SK-N-SH (cell line): ENCODE measurements at regions not wholly inside any gene's neighbourhood (a gene's known extent, or its start where the extent isn't known, plus 50 kb on each side); places are given as distances from the start of the nearest gene placed in this dataset.

ENCODE experiments used
- CTCF ChIA-PET: fragments of 300-600, 350-600 bp; formaldehyde crosslinking; extraction: SDS; loops from one replicate; lab custom pipeline; 2021; lab: Yijun Ruan, JAX
- POLR2A ChIA-PET: fragments of 350-600 bp; sonication (Branson Sonifier 250); formaldehyde crosslinking; extraction: SDS; loops from one replicate; lab custom pipeline; 2020; ENCODE audit warnings: antibody characterized with exemption, inconsistent platforms; lab: Yijun Ruan, JAX
- DNase-seq: peaks from one replicate; pipeline ENCODE4 v3.0.0; 2012
- H2AFZ ChIP-seq: fragments of 200-600 bp; sonication (generic); 2 replicates; pipeline ENCODE4 v1.8.1; 2016; ENCODE audit warnings: antibody characterized with exemption, mild to moderate bottlenecking, low read depth
- H3F3A ChIP-seq: fragments of 200-600 bp; sonication (generic); replicated peaks from 2 replicates; pipeline ENCODE3; 2016; ENCODE audit warnings: antibody characterized with exemption, mild to moderate bottlenecking; ENCODE audit not compliant: insufficient read depth
- H3K27ac ChIP-seq, 2 experiments: fragments of 200-500 bp in 1 of 2; fragments of 200-600 bp in 1 of 2; sonication (Bioruptor generic) in 1 of 2; sonication (generic), shearing (Covaris generic) in 1 of 2; 2 replicates each; pipeline versions ENCODE4 v1.5.1 to v1.6.1; 2014 to 2016; ENCODE audit warnings: low read depth in 2 of 2, inconsistent platforms in 1 of 2, low read length in 1 of 2, mild to moderate bottlenecking in 1 of 2, mixed read lengths in 1 of 2
- H3K27me3 ChIP-seq: fragments of 200-600 bp; sonication (generic), shearing (Covaris generic); 2 replicates; pipeline ENCODE4 v1.6.1; 2016; ENCODE audit warnings: mixed run types; ENCODE audit not compliant: insufficient read depth
- H3K36me3 ChIP-seq, 2 experiments: fragments of 200-500 bp in 1 of 2; fragments of 200-600 bp in 1 of 2; sonication (Bioruptor generic) in 1 of 2; sonication (generic) in 1 of 2; replicated peaks in 1 of 2; 2 replicates each; pipeline versions ENCODE3 to v1.5.1; 2014 to 2016; ENCODE audit warnings: low read length in 1 of 2, mild to moderate bottlenecking in 1 of 2; ENCODE audit not compliant: insufficient read depth in 2 of 2, control insufficient read depth in 1 of 2
- H3K4me1 ChIP-seq, 2 experiments: fragments of 200-500 bp in 1 of 2; fragments of 200-600 bp in 1 of 2; sonication (Bioruptor generic) in 1 of 2; sonication (generic), shearing (Covaris generic) in 1 of 2; 2 replicates each; pipeline versions ENCODE4 v1.5.1 to v1.6.1; 2014 to 2016; ENCODE audit warnings: low read depth in 1 of 2, low read length in 1 of 2, mixed run types in 1 of 2; ENCODE audit not compliant: insufficient read depth in 2 of 2, control insufficient read depth in 1 of 2
- H3K4me2 ChIP-seq: fragments of 200-600 bp; sonication (generic), shearing (Covaris generic); 2 replicates; pipeline ENCODE4 v1.6.1; 2017; ENCODE audit warnings: mixed run types
- H3K4me3 ChIP-seq, 2 experiments: fragments of 200-500 bp in 1 of 2; fragments of 200-600 bp in 1 of 2; sonication (Bioruptor generic) in 1 of 2; sonication (generic), shearing (Covaris generic) in 1 of 2; 2 replicates each; pipeline versions ENCODE4 v1.5.1 to v1.8.1; 2014 to 2016; ENCODE audit warnings: low read depth in 2 of 2, inconsistent platforms in 1 of 2, low read length in 1 of 2, mild to moderate bottlenecking in 1 of 2, mixed read lengths in 1 of 2, moderate library complexity in 1 of 2
- H3K79me2 ChIP-seq: fragments of 200-600 bp; sonication (generic); 2 replicates; pipeline ENCODE4 v1.8.1; 2017; ENCODE audit warnings: mild to moderate bottlenecking; ENCODE audit not compliant: insufficient read depth
- H3K9ac ChIP-seq: fragments of 200-600 bp; sonication (generic); 2 replicates; pipeline ENCODE4 v1.6.1; 2017; ENCODE audit warnings: mixed run types
- H3K9me2 ChIP-seq: fragments of 200-600 bp; sonication (generic); 2 replicates; pipeline ENCODE4 v1.6.1; 2017; ENCODE audit warnings: mixed run types
- H3K9me3 ChIP-seq: fragments of 200-600 bp; sonication (generic); 2 replicates; pipeline ENCODE4 v1.6.1; 2017; ENCODE audit warnings: mixed run types, mild to moderate bottlenecking, moderate library complexity
- H4K20me1 ChIP-seq: fragments of 200-600 bp; sonication (generic); 2 replicates; pipeline ENCODE4 v1.6.1; 2017; ENCODE audit warnings: mild to moderate bottlenecking, mixed run types; ENCODE audit not compliant: insufficient read depth
- EP300 ChIP-seq, 2 experiments: IDR thresholded peaks; 2 replicates each; pipeline versions ENCODE4 v1.4.0 to v1.6.1; 2012; ENCODE audit warnings: borderline replicate concordance in 1 of 2, low read depth in 1 of 2, low read length in 1 of 2
- GATA2 ChIP-seq: sonication (generic); formaldehyde crosslinking; IDR thresholded peaks from 2 replicates; pipeline ENCODE4 v1.5.0; 2020; ENCODE audit warnings: mild to moderate bottlenecking, missing genetic modification reagents
- MXI1 ChIP-seq: IDR thresholded peaks from 2 replicates; pipeline ENCODE4 v1.6.1; 2012; ENCODE audit warnings: mild to moderate bottlenecking, low read depth, low read length, improper control_type of control experiment
- NFIC ChIP-seq: IDR thresholded peaks from 2 replicates; pipeline ENCODE4 v1.4.0; 2012; ENCODE audit warnings: borderline replicate concordance
- NRF1 ChIP-seq: IDR thresholded peaks from 2 replicates; pipeline ENCODE4 v1.6.1; 2012; ENCODE audit warnings: low read depth, mild to moderate bottlenecking, low read length
- PBX3 ChIP-seq: IDR thresholded peaks from 2 replicates; pipeline ENCODE4; 2012
- POLR2AphosphoS5 ChIP-seq: IDR thresholded peaks from 2 replicates; pipeline ENCODE4 v1.6.1; 2012; ENCODE audit warnings: low read depth, low read length
- RAD21 ChIP-seq: IDR thresholded peaks from 2 replicates; pipeline ENCODE4 v1.6.1; 2012; ENCODE audit warnings: mild to moderate bottlenecking, low read length
- RCOR1 ChIP-seq: fragments of 150-350 bp; IDR thresholded peaks from 2 replicates; pipeline ENCODE4 v1.6.1; 2017; ENCODE audit warnings: antibody characterized with exemption, low read length
- RXRA ChIP-seq: IDR thresholded peaks from 2 replicates; pipeline ENCODE4 v1.4.0; 2012; ENCODE audit warnings: low read depth, mild to moderate bottlenecking, borderline replicate concordance
- SIN3A ChIP-seq: IDR thresholded peaks from 2 replicates; pipeline ENCODE4 v1.6.1; 2012; ENCODE audit warnings: low read depth, mild to moderate bottlenecking, low read length, moderate library complexity, borderline replicate concordance
- SMC3 ChIP-seq: IDR thresholded peaks from 2 replicates; pipeline ENCODE4 v1.6.1; 2012; ENCODE audit warnings: low read depth, low read length, improper control_type of control experiment
- TCF12 ChIP-seq: IDR thresholded peaks from 2 replicates; pipeline ENCODE4 v1.4.0; 2012
- USF1 ChIP-seq: IDR thresholded peaks from 2 replicates; pipeline ENCODE4 v1.4.0; 2012; ENCODE audit warnings: low read depth, borderline replicate concordance
- WGBS: methylation state at CpG from one replicate; pipeline ENCODE4 v1.1.6; 2017; ENCODE audit warnings: low lambda C conversion rate; 5-methylcytosine and 5-hydroxymethylcytosine counted together
- TF ChIP-seq, protein P1 (sequence below): IDR thresholded peaks from 2 replicates; pipeline ENCODE4 v1.4.0; 2012; ENCODE audit warnings: low read depth, borderline replicate concordance
- TF ChIP-seq, protein P2 (sequence below): fragments of 150-350 bp; IDR thresholded peaks from 2 replicates; pipeline ENCODE4 v1.6.1; 2017; ENCODE audit warnings: antibody characterized with exemption, low read length, low read depth, borderline replicate concordance
- TF ChIP-seq, protein P3 (sequence below): IDR thresholded peaks from 2 replicates; pipeline ENCODE4 v1.4.0; 2012; ENCODE audit warnings: low read depth
- TF ChIP-seq, protein P4 (sequence below): fragments of 150-350 bp; IDR thresholded peaks from 2 replicates; pipeline ENCODE4 v1.6.1; 2016; ENCODE audit warnings: mild to moderate bottlenecking, low read depth, low read length

GRCh38 chr12:94056419-94057158 is 91.8 kb upstream of the PLXNC1 start:
- Histone ChIP-seq H4K20me1 (no peaks in the 10 kb centered on the region), H3K79me2 (no peaks in the 10 kb centered on the region), H3K27me3 (no peaks in the 10 kb centered on the region), H3K9me3 (no peaks in the 10 kb centered on the region)
- TF ChIP-seq RXRA (no peak), EP300 (IDR thresholded peaks at IDR 0.05; ENCODE audit: borderline replicate concordance in 1 of 2, low read depth in 1 of 2, low read length in 1 of 2) (no peak), SIN3A (no peak), NRF1 (no peak), USF1 (no peak), NFIC (no peak), POLR2AphosphoS5 (no peak)
- TF ChIP-seq, protein P1, sequence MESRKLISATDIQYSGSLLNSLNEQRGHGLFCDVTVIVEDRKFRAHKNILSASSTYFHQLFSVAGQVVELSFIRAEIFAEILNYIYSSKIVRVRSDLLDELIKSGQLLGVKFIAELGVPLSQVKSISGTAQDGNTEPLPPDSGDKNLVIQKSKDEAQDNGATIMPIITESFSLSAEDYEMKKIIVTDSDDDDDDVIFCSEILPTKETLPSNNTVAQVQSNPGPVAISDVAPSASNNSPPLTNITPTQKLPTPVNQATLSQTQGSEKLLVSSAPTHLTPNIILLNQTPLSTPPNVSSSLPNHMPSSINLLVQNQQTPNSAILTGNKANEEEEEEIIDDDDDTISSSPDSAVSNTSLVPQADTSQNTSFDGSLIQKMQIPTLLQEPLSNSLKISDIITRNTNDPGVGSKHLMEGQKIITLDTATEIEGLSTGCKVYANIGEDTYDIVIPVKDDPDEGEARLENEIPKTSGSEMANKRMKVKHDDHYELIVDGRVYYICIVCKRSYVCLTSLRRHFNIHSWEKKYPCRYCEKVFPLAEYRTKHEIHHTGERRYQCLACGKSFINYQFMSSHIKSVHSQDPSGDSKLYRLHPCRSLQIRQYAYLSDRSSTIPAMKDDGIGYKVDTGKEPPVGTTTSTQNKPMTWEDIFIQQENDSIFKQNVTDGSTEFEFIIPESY: no peak
- TF ChIP-seq, all 33 proteins: peak for 0
- no peak overlapping the region for H3K4me3 ChIP-seq
- H3K9me2 ChIP-seq: no peaks in the 10 kb centered on the region
- no peak overlapping the region for H3K4me2 ChIP-seq
- POLR2A ChIA-PET: no interaction called here
- no peaks in the 10 kb centered on the region for H3F3A ChIP-seq
- no peaks in the 10 kb centered on the region for H3K36me3 ChIP-seq
- 91% methylated on average over 2 of the region's 2 CpGs for WGBS
- no peaks in the 10 kb centered on the region for H3K4me1 ChIP-seq
- no peak overlapping the region for H3K9ac ChIP-seq
- H3K27ac ChIP-seq: no peak overlapping the region
- CTCF ChIA-PET: interaction anchor here (0.6 to 1.0 kb wide), 3 partner anchors 19 to 162 kb away, joined by 3 to 4 read pairs (median 3); no protein-coding TSS in a partner anchor
- DNase-seq: no peak
- H2AFZ ChIP-seq: no peak overlapping the region

DNA sequence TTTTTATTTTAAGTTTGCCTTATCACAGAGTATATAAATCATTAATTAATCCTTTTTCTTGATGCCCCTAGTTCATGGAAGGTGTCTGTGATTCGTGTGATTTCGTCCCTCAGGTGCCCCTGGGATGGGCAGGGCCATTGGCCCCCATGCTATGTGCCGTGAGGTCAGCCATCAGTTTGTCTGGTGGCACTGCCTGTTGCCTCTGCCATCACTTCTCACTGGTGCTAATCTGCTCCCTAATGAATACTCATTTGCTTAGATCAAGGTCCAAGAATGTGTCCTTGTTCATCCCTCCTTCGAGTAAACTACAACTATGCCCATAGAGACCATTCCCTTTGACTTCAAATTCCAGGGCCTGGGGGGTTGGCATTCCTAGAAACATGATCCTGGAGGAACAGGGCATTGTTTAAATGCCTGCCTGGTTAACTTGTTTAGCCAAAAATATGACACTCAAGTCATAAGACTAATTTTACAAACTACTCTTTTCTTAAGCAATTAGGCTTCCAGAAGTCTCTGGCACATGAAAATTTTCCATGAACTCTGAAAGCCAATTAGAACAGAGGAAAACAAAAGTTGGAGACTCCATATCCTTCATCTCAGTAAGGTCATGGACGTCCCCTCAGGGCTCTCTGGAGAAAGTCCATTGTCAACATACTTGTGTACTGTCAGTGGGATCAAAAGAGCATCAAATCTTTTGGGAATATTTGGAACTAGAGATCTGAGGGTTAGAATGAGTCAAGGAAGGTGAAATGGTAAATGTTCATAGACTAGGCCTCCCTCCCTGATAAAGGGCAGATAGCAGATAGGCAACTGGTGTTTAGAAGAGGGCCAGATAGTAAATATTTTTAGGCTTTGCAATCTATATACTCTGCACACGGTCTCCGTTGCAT is 90.9 kb upstream of the PLXNC1 start:
- H2AFZ ChIP-seq: no peak overlapping the region
- CTCF ChIA-PET: interaction anchor here (0.6 kb wide), 1 partner anchor 135 kb away, joined by 4 read pairs; no protein-coding TSS in a partner anchor
- TF ChIP-seq, protein P2, sequence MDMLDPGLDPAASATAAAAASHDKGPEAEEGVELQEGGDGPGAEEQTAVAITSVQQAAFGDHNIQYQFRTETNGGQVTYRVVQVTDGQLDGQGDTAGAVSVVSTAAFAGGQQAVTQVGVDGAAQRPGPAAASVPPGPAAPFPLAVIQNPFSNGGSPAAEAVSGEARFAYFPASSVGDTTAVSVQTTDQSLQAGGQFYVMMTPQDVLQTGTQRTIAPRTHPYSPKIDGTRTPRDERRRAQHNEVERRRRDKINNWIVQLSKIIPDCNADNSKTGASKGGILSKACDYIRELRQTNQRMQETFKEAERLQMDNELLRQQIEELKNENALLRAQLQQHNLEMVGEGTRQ: no peak
- TF ChIP-seq SIN3A: no peak
- TF ChIP-seq MXI1: no peak
- no peak for TF ChIP-seq POLR2AphosphoS5
- no peak for TF ChIP-seq PBX3
- TF ChIP-seq RCOR1: no peak
- TF ChIP-seq RAD21: no peak
- TF ChIP-seq, protein P3, sequence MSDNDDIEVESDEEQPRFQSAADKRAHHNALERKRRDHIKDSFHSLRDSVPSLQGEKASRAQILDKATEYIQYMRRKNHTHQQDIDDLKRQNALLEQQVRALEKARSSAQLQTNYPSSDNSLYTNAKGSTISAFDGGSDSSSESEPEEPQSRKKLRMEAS: no peak
- no peak for TF ChIP-seq SMC3
- no peak for TF ChIP-seq RXRA
- TF ChIP-seq NFIC: no peak
- no peak for TF ChIP-seq TCF12
- TF ChIP-seq, protein P4, sequence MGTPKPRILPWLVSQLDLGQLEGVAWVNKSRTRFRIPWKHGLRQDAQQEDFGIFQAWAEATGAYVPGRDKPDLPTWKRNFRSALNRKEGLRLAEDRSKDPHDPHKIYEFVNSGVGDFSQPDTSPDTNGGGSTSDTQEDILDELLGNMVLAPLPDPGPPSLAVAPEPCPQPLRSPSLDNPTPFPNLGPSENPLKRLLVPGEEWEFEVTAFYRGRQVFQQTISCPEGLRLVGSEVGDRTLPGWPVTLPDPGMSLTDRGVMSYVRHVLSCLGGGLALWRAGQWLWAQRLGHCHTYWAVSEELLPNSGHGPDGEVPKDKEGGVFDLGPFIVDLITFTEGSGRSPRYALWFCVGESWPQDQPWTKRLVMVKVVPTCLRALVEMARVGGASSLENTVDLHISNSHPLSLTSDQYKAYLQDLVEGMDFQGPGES: no peak
- no peak for TF ChIP-seq GATA2 (CRISPR knock-in tag)

More for the DNA sequence above, 90.9 kb upstream of the PLXNC1 start:
- H3K27ac ChIP-seq: no peak overlapping the region
- no peaks in the 10 kb centered on the region for H3K9me3 ChIP-seq
- H3K27me3 ChIP-seq: no peaks in the 10 kb centered on the region
- no peaks in the 10 kb centered on the region for H3K4me1 ChIP-seq
- WGBS: 55% methylated on average over 7 of the region's 7 CpGs
- H3F3A ChIP-seq: no peaks in the 10 kb centered on the region
- H4K20me1 ChIP-seq: no peaks in the 10 kb centered on the region
- H3K9me2 ChIP-seq: no peaks in the 10 kb centered on the region
- no peak for DNase-seq
- no peaks in the 10 kb centered on the region for H3K79me2 ChIP-seq
- POLR2A ChIA-PET: no interaction called here
- no peaks in the 10 kb centered on the region for H3K36me3 ChIP-seq
- H3K9ac ChIP-seq: no peak overlapping the region
- no peak overlapping the region for H3K4me2 ChIP-seq
- H3K4me3 ChIP-seq: no peak overlapping the region
